LNCAP (cell line): ENCODE measurements at regions not wholly inside any gene's neighbourhood (a gene's known extent, or its start where the extent isn't known, plus 50 kb on each side); places are given as distances from the start of the nearest gene placed in this dataset.

ENCODE experiments used
- CTCF ChIP-seq: fragments of 450-650 bp; IDR thresholded peaks from 2 replicates; pipeline ENCODE4 v1.5.1; 2017; ENCODE audit warnings: mild to moderate bottlenecking

GRCh38 chr3:82927309-82928253 lies 1166.1 kb upstream of the GBE1 start:
- TF ChIP-seq CTCF = no peak

- no peak for TF ChIP-seq CTCF
These were observed 1129.6 kb upstream of the GBE1 start for GRCh38 chr3:82891028-82891427.

- no peak for TF ChIP-seq CTCF
These were observed 1121.6 kb upstream of the GBE1 start for GRCh38 chr3:82883072-82883471.

GRCh38 chr3:82875401-82875800 lies 1114.0 kb upstream of the GBE1 start:
- no peak for TF ChIP-seq CTCF

- no peak for TF ChIP-seq CTCF
These were observed 1078.4 kb upstream of the GBE1 start for GRCh38 chr3:82839871-82840270.

GRCh38 chr3:82834098-82834497 lies 1072.7 kb upstream of the GBE1 start:
- no peak for TF ChIP-seq CTCF

GRCh38 chr3:82824491-82824890 lies 1063.0 kb upstream of the GBE1 start:
- no peak for TF ChIP-seq CTCF
